ENCODE measurements at regions not wholly inside any gene's neighbourhood (a gene's known extent, or its start where the extent isn't known, plus 50 kb on each side); places are given as distances from the start of the nearest gene placed in this dataset.

DNA sequence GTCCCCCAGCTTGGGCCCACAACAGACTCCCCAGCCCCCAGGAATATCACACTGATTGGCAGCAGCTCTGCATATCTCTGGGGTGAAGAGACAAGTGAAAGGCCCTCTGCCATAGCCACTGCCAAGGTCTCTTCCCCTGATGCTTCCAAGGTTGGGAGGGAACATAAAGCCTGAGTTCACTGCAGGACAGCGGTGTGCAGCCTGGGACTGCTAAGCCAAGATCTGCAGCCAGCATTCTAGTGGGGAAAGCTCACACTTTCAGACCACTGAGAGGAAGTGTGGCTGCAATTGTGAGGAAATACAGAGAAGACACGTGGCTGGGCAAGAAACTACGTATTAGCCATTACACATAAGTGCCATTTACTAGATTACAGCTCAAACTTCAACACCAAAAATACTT, 100.7 kb downstream of the MAIP1 start:
- Histone ChIP-seq H3K36me3 (ENCODE audit: control insufficient read depth, insufficient read depth, low read length, severe bottlenecking) (no peaks in the 10 kb centered on the region), H3K4me1 (ENCODE audit: control insufficient read depth, insufficient read depth, low read length) (no peaks in the 10 kb centered on the region), H3K27me3 (replicated peaks; ENCODE audit: control insufficient read depth, insufficient read depth, low read length) (no peaks in the 10 kb centered on the region), H3K9me3 (ENCODE audit: control insufficient read depth, low read length) (peaks cover 6% of the 10 kb centered on the region), H3K9ac (ENCODE audit: low read length) (no peak overlapping the region), H3K4me3 (ENCODE audit: low read length) (no peak overlapping the region)
- no peak for DNase-seq (ENCODE audit: low read depth)

GRCh38 chr2:200063155-200063554, 107.8 kb downstream of the MAIP1 start:
- no peak for DNase-seq (ENCODE audit: low read depth)
- H3K27me3 ChIP-seq (replicated peaks; ENCODE audit: control insufficient read depth, insufficient read depth, low read length) = no peaks in the 10 kb centered on the region
- H3K9ac ChIP-seq (ENCODE audit: low read length) = no peak overlapping the region
- no peaks in the 10 kb centered on the region for H3K4me1 ChIP-seq (ENCODE audit: control insufficient read depth, insufficient read depth, low read length)
- H3K4me3 ChIP-seq (ENCODE audit: low read length) = no peak overlapping the region
- no peaks in the 10 kb centered on the region for H3K36me3 ChIP-seq (ENCODE audit: control insufficient read depth, insufficient read depth, low read length, severe bottlenecking)
- H3K9me3 ChIP-seq (ENCODE audit: control insufficient read depth, low read length) = no peaks in the 10 kb centered on the region

GRCh38 chr2:200064879-200065278, 109.5 kb downstream of the MAIP1 start:
- Histone ChIP-seq H3K9me3 (ENCODE audit: control insufficient read depth, low read length) (no peaks in the 10 kb centered on the region), H3K9ac (ENCODE audit: low read length) (no peak overlapping the region), H3K4me3 (ENCODE audit: low read length) (no peak overlapping the region), H3K36me3 (ENCODE audit: control insufficient read depth, insufficient read depth, low read length, severe bottlenecking) (no peaks in the 10 kb centered on the region), H3K4me1 (ENCODE audit: control insufficient read depth, insufficient read depth, low read length) (no peaks in the 10 kb centered on the region), H3K27me3 (replicated peaks; ENCODE audit: control insufficient read depth, insufficient read depth, low read length) (no peaks in the 10 kb centered on the region)
- no peak for DNase-seq (ENCODE audit: low read depth)

DNA sequence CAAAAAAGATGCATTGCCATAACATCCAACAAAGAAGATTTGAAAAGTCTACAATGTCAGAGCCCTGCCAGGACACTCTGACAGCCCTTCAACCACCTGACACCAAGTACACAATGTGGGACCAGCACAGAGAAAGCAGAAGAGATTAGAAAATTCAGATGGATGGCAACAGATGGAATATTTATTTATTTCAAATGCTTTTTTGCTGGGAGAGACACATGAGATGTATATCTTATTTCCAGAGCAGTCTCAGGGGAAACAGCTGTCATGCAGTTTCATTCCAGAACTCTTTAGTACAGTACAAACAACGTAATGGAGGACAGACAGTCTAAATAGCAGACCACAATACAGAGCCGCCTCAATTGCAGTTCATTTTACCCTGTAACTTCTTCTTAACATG, 110.1 kb downstream of the MAIP1 start:
- DNase-seq (ENCODE audit: low read depth) = peak; percentile 54
- Histone ChIP-seq H3K4me1 (ENCODE audit: control insufficient read depth, insufficient read depth, low read length) (no peaks in the 10 kb centered on the region), H3K9ac (ENCODE audit: low read length) (no peak overlapping the region), H3K4me3 (ENCODE audit: low read length) (no peak overlapping the region), H3K27me3 (replicated peaks; ENCODE audit: control insufficient read depth, insufficient read depth, low read length) (no peaks in the 10 kb centered on the region), H3K9me3 (ENCODE audit: control insufficient read depth, low read length) (no peaks in the 10 kb centered on the region), H3K36me3 (ENCODE audit: control insufficient read depth, insufficient read depth, low read length, severe bottlenecking) (no peaks in the 10 kb centered on the region)

DNA sequence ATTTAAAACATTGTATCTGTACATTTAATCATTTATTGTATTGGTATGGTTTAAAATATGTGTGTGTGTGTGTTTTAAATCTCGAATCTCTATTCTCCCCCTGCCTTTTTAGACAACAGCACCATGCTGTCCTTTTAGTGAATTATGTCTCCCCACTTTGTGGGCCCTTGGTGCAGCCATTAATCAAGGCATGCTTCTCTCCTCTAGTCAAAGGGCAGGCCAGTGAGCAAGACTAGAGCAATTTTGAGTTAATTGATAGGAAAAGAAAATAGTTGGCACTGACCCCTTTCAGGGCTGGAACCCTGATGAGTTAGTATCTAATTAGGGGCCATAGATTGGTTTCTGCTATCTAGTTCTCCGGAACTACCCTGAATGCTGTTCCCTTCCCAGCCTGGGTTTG, 111.0 kb downstream of the MAIP1 start:
- Histone ChIP-seq H3K4me3 (ENCODE audit: low read length) (no peak overlapping the region), H3K9ac (ENCODE audit: low read length) (no peak overlapping the region), H3K27me3 (replicated peaks; ENCODE audit: control insufficient read depth, insufficient read depth, low read length) (no peaks in the 10 kb centered on the region), H3K4me1 (ENCODE audit: control insufficient read depth, insufficient read depth, low read length) (no peaks in the 10 kb centered on the region), H3K36me3 (ENCODE audit: control insufficient read depth, insufficient read depth, low read length, severe bottlenecking) (no peaks in the 10 kb centered on the region), H3K9me3 (ENCODE audit: control insufficient read depth, low read length) (no peaks in the 10 kb centered on the region)
- DNase-seq (ENCODE audit: low read depth) = no peak

DNA sequence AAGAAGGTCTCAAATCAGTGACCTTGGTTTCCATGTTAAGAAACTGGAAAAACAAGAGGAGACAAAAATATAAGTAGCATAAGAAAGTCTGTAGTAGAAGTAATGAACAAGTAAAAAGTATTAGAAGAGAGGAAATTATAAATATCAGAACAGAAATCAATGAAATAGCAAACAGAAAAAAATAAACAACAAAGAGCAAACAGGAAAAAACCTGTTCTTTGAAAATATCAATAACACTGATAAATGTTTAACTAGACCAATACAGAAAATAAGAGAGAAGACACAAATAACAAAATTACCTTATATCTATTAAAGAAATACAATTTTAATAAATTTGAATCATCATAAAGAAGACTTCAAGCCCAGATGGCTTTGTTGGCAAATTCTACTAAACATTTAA, 113.3 kb downstream of the MAIP1 start:
- DNase-seq (ENCODE audit: low read depth) = no peak
- Histone ChIP-seq H3K4me1 (ENCODE audit: control insufficient read depth, insufficient read depth, low read length) (no peaks in the 10 kb centered on the region), H3K9ac (ENCODE audit: low read length) (no peak overlapping the region), H3K4me3 (ENCODE audit: low read length) (no peak overlapping the region), H3K36me3 (ENCODE audit: control insufficient read depth, insufficient read depth, low read length, severe bottlenecking) (no peaks in the 10 kb centered on the region), H3K27me3 (replicated peaks; ENCODE audit: control insufficient read depth, insufficient read depth, low read length) (no peaks in the 10 kb centered on the region), H3K9me3 (ENCODE audit: control insufficient read depth, low read length) (no peaks in the 10 kb centered on the region)

- peak; percentile 77 for DNase-seq (ENCODE audit: low read depth)
These were observed 121.8 kb downstream of the MAIP1 start for GRCh38 chr2:200077210-200077650.

DNA sequence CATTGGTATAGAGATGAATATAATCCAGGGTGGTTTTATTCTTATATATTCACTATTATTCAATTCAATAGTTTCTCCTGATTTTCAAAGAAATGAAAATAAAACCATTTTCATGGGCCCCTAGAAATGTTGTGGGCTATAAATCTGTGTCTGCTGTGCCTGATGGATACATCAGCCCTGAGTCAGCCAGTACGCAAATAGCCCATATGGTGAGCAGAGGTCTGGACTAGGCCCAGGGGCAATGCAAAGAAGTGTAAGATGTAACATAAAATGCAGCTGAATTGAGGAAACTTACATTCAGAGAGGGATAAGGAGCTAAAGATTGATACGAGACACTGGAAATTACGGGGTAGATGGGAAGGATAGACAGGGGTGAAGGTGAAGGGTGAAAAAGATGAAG, 122.5 kb downstream of the MAIP1 start:
- DNase-seq (ENCODE audit: low read depth) = peak; percentile 25
- Histone ChIP-seq H3K9me3 (ENCODE audit: control insufficient read depth, low read length) (peaks cover 3% of the 10 kb centered on the region), H3K27me3 (replicated peaks; ENCODE audit: control insufficient read depth, insufficient read depth, low read length) (peaks cover 4% of the 10 kb centered on the region), H3K4me1 (ENCODE audit: control insufficient read depth, insufficient read depth, low read length) (peaks cover 7% of the 10 kb centered on the region), H3K4me3 (ENCODE audit: low read length) (no peak overlapping the region), H3K36me3 (ENCODE audit: control insufficient read depth, insufficient read depth, low read length, severe bottlenecking) (no peaks in the 10 kb centered on the region), H3K9ac (ENCODE audit: low read length) (no peak overlapping the region)

More at GRCh38 chr2:200077210-200077650, 121.8 kb downstream of the MAIP1 start:
- H3K27me3 ChIP-seq (replicated peaks; ENCODE audit: control insufficient read depth, insufficient read depth, low read length) = peaks cover 4% of the 10 kb centered on the region
- H3K4me3 ChIP-seq (ENCODE audit: low read length) = no peak overlapping the region
- peaks cover 3% of the 10 kb centered on the region for H3K9me3 ChIP-seq (ENCODE audit: control insufficient read depth, low read length)
- H3K36me3 ChIP-seq (ENCODE audit: control insufficient read depth, insufficient read depth, low read length, severe bottlenecking) = no peaks in the 10 kb centered on the region
- no peak overlapping the region for H3K9ac ChIP-seq (ENCODE audit: low read length)
- H3K4me1 ChIP-seq (ENCODE audit: control insufficient read depth, insufficient read depth, low read length) = peaks cover 7% of the 10 kb centered on the region

- H3K36me3 ChIP-seq (ENCODE audit: control insufficient read depth, insufficient read depth, low read length, severe bottlenecking) = no peaks in the 10 kb centered on the region
- no peak overlapping the region for H3K4me3 ChIP-seq (ENCODE audit: low read length)
- no peak overlapping the region for H3K9ac ChIP-seq (ENCODE audit: low read length)
- peaks cover 3% of the 10 kb centered on the region for H3K9me3 ChIP-seq (ENCODE audit: control insufficient read depth, low read length)
- peaks cover 7% of the 10 kb centered on the region for H3K4me1 ChIP-seq (ENCODE audit: control insufficient read depth, insufficient read depth, low read length)
- H3K27me3 ChIP-seq (replicated peaks; ENCODE audit: control insufficient read depth, insufficient read depth, low read length) = peaks cover 4% of the 10 kb centered on the region
- no peak for DNase-seq (ENCODE audit: low read depth)
These were observed 124.0 kb downstream of the MAIP1 start for GRCh38 chr2:200079356-200079755.

- H3K4me1 ChIP-seq (ENCODE audit: control insufficient read depth, insufficient read depth, low read length) = peaks cover 7% of the 10 kb centered on the region
- DNase-seq (ENCODE audit: low read depth) = no peak
- no peak overlapping the region for H3K4me3 ChIP-seq (ENCODE audit: low read length)
- H3K9me3 ChIP-seq (ENCODE audit: control insufficient read depth, low read length) = peaks cover 3% of the 10 kb centered on the region
- no peak overlapping the region for H3K9ac ChIP-seq (ENCODE audit: low read length)
- no peaks in the 10 kb centered on the region for H3K36me3 ChIP-seq (ENCODE audit: control insufficient read depth, insufficient read depth, low read length, severe bottlenecking)
- H3K27me3 ChIP-seq (replicated peaks; ENCODE audit: control insufficient read depth, insufficient read depth, low read length) = peaks cover 10% of the 10 kb centered on the region
These were observed 125.9 kb downstream of the MAIP1 start for GRCh38 chr2:200081236-200081635.

DNA sequence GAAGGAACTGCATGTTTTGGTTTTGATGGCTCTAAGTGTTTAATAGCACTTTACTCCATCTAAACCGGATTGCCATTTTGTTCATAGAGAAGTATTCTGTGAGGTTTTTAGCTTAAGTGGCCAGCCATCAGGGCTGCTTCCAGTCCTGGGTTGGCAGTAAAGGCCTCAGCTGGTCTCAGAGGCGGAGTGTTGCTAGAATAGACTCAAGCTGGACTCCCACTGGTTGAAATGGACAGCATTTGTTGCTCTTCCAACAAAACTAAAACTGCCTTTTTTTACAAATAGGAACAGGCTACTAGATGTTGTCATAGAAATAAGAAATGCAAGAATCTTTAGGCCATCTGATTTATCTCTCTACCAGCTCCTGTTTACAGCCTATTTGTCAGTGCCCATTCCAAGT, 126.4 kb downstream of the MAIP1 start:
- Histone ChIP-seq H3K9me3 (ENCODE audit: control insufficient read depth, low read length) (peaks cover 3% of the 10 kb centered on the region), H3K27me3 (replicated peaks; ENCODE audit: control insufficient read depth, insufficient read depth, low read length) (peaks cover 10% of the 10 kb centered on the region), H3K4me3 (ENCODE audit: low read length) (no peak overlapping the region), H3K9ac (ENCODE audit: low read length) (no peak overlapping the region), H3K36me3 (ENCODE audit: control insufficient read depth, insufficient read depth, low read length, severe bottlenecking) (no peaks in the 10 kb centered on the region), H3K4me1 (ENCODE audit: control insufficient read depth, insufficient read depth, low read length) (peaks cover 7% of the 10 kb centered on the region)
- DNase-seq (ENCODE audit: low read depth) = no peak

GRCh38 chr2:200084036-200084435, 128.7 kb downstream of the MAIP1 start:
- Histone ChIP-seq H3K27me3 (replicated peaks; ENCODE audit: control insufficient read depth, insufficient read depth, low read length) (peaks cover 10% of the 10 kb centered on the region), H3K36me3 (ENCODE audit: control insufficient read depth, insufficient read depth, low read length, severe bottlenecking) (no peaks in the 10 kb centered on the region), H3K9ac (ENCODE audit: low read length) (no peak overlapping the region), H3K4me1 (ENCODE audit: control insufficient read depth, insufficient read depth, low read length) (no peaks in the 10 kb centered on the region), H3K9me3 (ENCODE audit: control insufficient read depth, low read length) (peaks cover 3% of the 10 kb centered on the region), H3K4me3 (ENCODE audit: low read length) (no peak overlapping the region)
- no peak for DNase-seq (ENCODE audit: low read depth)
